ENCODE measurements at regions not wholly inside any gene's neighbourhood (a gene's known extent, or its start where the extent isn't known, plus 50 kb on each side); places are given as distances from the start of the nearest gene placed in this dataset.

DNA sequence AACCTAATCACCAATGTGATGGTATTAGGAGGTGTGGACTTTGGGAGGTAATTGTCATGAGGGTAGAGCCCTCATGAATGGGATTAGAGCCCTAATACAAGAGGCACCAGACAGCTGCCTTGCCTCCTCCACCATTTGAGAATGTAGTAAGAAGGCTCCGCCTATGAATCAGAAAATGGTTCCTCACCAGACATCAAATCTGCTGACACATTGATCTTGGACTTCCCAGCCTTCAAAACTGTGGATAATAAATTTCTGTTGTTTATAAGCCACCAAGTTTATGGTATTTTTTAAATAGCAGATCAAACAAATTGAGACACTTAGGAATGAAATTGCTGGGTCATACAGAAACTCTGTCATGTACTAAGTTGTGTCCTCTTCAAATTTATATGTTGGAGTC, 56.8 kb upstream of the COL6A5 start:
- Histone ChIP-seq H2BK15ac (ENCODE audit: low read depth, low read length) (no peak overlapping the region), H3K18ac (ENCODE audit: low read depth, low read length) (no peak overlapping the region), H3K9me3 (ENCODE audit: control insufficient read depth, insufficient read depth, low read length) (no peaks in the 10 kb centered on the region), H2AK9ac (replicated peaks; ENCODE audit: low read depth, low read length, poor library complexity) (no peak overlapping the region), H3K36me3 (ENCODE audit: control insufficient read depth, insufficient read depth, low read length) (no peaks in the 10 kb centered on the region), H2BK120ac (ENCODE audit: low read depth, low read length) (no peak overlapping the region), H4K91ac (ENCODE audit: insufficient read depth, low read depth, low read length) (no peak overlapping the region), H2AK5ac (ENCODE audit: low read depth, low read length) (no peak overlapping the region), H3K4me3 (ENCODE audit: insufficient read depth, low read depth, low read length) (no peak overlapping the region), H4K8ac (ENCODE audit: low read depth in 2 of 2, low read length in 2 of 2) (no peak overlapping the region), H3K4me1 (ENCODE audit: control insufficient read depth, insufficient read depth, low read length) (no peaks in the 10 kb centered on the region), H3K27me3 (ENCODE audit: control insufficient read depth, insufficient read depth, low read length) (no peaks in the 10 kb centered on the region), H3K14ac (replicated peaks; ENCODE audit: low read depth, low read length) (no peak overlapping the region), H3K9me1 (ENCODE audit: insufficient read depth, low read length) (no peaks in the 10 kb centered on the region), H3K79me1 (ENCODE audit: low read depth in 1 of 2, low read length in 2 of 2) (no peaks in the 10 kb centered on the region), H3K9ac (ENCODE audit: low read depth, low read length) (no peak overlapping the region), H3K23ac (ENCODE audit: low read depth, low read length) (no peak overlapping the region), H3K56ac (ENCODE audit: extremely low read depth, insufficient read depth, low read length) (no peak overlapping the region), H3K4me2 (ENCODE audit: low read depth, low read length) (no peak overlapping the region), H2BK5ac (ENCODE audit: low read depth, low read length, poor library complexity, severe bottlenecking) (no peak overlapping the region), H4K20me1 (ENCODE audit: insufficient read depth, low read length) (no peaks in the 10 kb centered on the region), H2AFZ (replicated peaks; ENCODE audit: low read length, poor library complexity) (no peak overlapping the region), H3K4ac (ENCODE audit: low read depth, low read length) (no peak overlapping the region), H2BK20ac (ENCODE audit: low read depth, low read length) (no peak overlapping the region), H3K27ac (ENCODE audit: insufficient read depth, low read length) (no peak overlapping the region), H4K5ac (ENCODE audit: low read depth, low read length) (no peak overlapping the region)
- dilution Hi-C loops (cut with HindIII; ENCODE audit: low sequenced_read_pairs, unreplicated experiment), result no loop called here
- BruUV-seq (replicated peaks), result no TSS peak
- CTCF ChIA-PET, result interaction anchor here (0.6 kb wide), 1 partner anchor 71 kb away, joined by 3 read pairs; no protein-coding TSS in a partner anchor
- POLR2A ChIA-PET (ENCODE audit: unreplicated experiment), result no interaction called here
- in situ Hi-C loops (cut with MboI; ENCODE audit: low sequenced_read_pairs), result no loop called here
- no peak for TF ChIP-seq POLR2A (IDR thresholded peaks at IDR 0.05; ENCODE audit: low read depth, low read length)
- TF ChIP-seq MAFK (IDR thresholded peaks at IDR 0.05; ENCODE audit: low read depth, low read length), result peak; percentile 25; the same call in 1 of the 2 replicates
- TF ChIP-seq RFX5 (IDR thresholded peaks at IDR 0.05; ENCODE audit: low read depth, low read length), result no peak
- TF ChIP-seq MAZ (IDR thresholded peaks at IDR 0.05; ENCODE audit: borderline replicate concordance, low read depth, low read length), result no peak
- intact Hi-C loops (cut with micrococcal nuclease), result no loop called here
- DNase-seq, result no peak
- no peak for ATAC-seq (ENCODE audit: low read depth)
- no CpG with 5 or more reads among the region's 1 CpG for WGBS, 2 experiments (ENCODE audit: extremely low coverage in 2 of 2, insufficient read length in 1 of 2)
